Stomach (tissue), 4 donors: ENCODE measurements at regions not wholly inside any gene's neighbourhood (a gene's known extent, or its start where the extent isn't known, plus 50 kb on each side); places are given as distances from the start of the nearest gene placed in this dataset.

Experiments
- POLR2A ChIP-seq, 4 donors: fragments of 450-650 bp; IDR thresholded peaks; one replicate each; pipeline ENCODE4 v1.6.1; 2016; ENCODE audit warnings: antibody characterized with exemption in 4 of 4, control low read depth in 2 of 4, mild to moderate bottlenecking in 1 of 4, moderate library complexity in 1 of 4
- POLR2AphosphoS5 ChIP-seq, 3 donors: sonication (generic); formaldehyde crosslinking; IDR thresholded peaks; one replicate each; pipeline ENCODE4 v1.6.1; 2016; ENCODE audit warnings: antibody characterized with exemption in 3 of 3
- TF ChIP-seq, protein P1 (sequence below), 7 experiments: fragments of 450-650 bp in 4 of 7; fragments of 200-600 bp in 3 of 7; sonication (generic) in 3 of 7; IDR thresholded peaks; one replicate each; pipeline ENCODE4 v1.5.1; 2016 to 2019; ENCODE audit warnings: antibody characterized with exemption in 7 of 7, control low read depth in 2 of 7, mild to moderate bottlenecking in 1 of 7

DNA sequence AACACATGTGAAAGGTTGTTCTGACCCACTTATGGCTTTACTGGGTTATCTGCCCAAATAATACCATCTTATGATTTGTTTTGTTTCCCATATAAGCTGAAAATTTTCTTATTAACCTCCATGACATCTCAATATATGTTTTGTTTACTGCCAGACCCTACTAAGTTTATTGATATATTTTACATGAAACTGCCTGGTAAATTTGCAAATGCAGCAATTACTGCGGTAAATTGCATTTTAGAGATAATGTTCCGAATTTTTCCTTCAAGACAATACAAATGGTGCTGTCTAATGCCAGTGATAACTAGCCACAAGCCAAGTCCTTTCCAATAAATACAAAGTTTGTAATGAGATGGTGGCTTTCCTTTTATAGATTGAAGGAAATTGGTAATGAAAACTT lies 275.9 kb downstream of the SAMD5 start:
- TF ChIP-seq POLR2A (IDR thresholded peaks at IDR 0.05), result no peak
- TF ChIP-seq, protein P1, sequence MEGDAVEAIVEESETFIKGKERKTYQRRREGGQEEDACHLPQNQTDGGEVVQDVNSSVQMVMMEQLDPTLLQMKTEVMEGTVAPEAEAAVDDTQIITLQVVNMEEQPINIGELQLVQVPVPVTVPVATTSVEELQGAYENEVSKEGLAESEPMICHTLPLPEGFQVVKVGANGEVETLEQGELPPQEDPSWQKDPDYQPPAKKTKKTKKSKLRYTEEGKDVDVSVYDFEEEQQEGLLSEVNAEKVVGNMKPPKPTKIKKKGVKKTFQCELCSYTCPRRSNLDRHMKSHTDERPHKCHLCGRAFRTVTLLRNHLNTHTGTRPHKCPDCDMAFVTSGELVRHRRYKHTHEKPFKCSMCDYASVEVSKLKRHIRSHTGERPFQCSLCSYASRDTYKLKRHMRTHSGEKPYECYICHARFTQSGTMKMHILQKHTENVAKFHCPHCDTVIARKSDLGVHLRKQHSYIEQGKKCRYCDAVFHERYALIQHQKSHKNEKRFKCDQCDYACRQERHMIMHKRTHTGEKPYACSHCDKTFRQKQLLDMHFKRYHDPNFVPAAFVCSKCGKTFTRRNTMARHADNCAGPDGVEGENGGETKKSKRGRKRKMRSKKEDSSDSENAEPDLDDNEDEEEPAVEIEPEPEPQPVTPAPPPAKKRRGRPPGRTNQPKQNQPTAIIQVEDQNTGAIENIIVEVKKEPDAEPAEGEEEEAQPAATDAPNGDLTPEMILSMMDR (IDR thresholded peaks at IDR 0.05), result no peak
- no peak for TF ChIP-seq POLR2AphosphoS5 (IDR thresholded peaks at IDR 0.05)
